GM19467 (cell line): ENCODE measurements at regions not wholly inside any gene's neighbourhood (a gene's known extent, or its start where the extent isn't known, plus 50 kb on each side); places are given as distances from the start of the nearest gene placed in this dataset.

Source experiments
- ATAC-seq: cut with Tn5 transposase; IDR thresholded peaks from one replicate; pipeline ENCODE4 v1.9.1; 2021; ENCODE audit warnings: mild to moderate bottlenecking, moderate library complexity; ENCODE audit not compliant: unreplicated experiment

- no peak for ATAC-seq
These were observed 282.7 kb upstream of the FZD8 start for GRCh38 chr10:35924759-35925158.

GRCh38 chr10:35922876-35923600, 280.9 kb upstream of the FZD8 start:
- ATAC-seq, result no peak

- no peak for ATAC-seq
These were observed 279.8 kb upstream of the FZD8 start for GRCh38 chr10:35921866-35922350.

- ATAC-seq, result no peak
These were observed 274.7 kb upstream of the FZD8 start for GRCh38 chr10:35916791-35917190.

- ATAC-seq, result no peak
These were observed 271.5 kb upstream of the FZD8 start for GRCh38 chr10:35913628-35914027.

GRCh38 chr10:35912615-35913569, 270.8 kb upstream of the FZD8 start:
- ATAC-seq, result no peak

GRCh38 chr10:35911954-35912353, 269.9 kb upstream of the FZD8 start:
- no peak for ATAC-seq

- no peak for ATAC-seq
These were observed 269.1 kb upstream of the FZD8 start for GRCh38 chr10:35911233-35911632.

GRCh38 chr10:35910234-35910633, 268.1 kb upstream of the FZD8 start:
- ATAC-seq, result no peak

GRCh38 chr10:35909121-35909720, 267.1 kb upstream of the FZD8 start:
- ATAC-seq, result no peak

GRCh38 chr10:35908451-35908850, 266.4 kb upstream of the FZD8 start:
- ATAC-seq, result no peak

- ATAC-seq, result no peak
These were observed 265.5 kb upstream of the FZD8 start for GRCh38 chr10:35907548-35907947.

- ATAC-seq, result no peak
These were observed 264.1 kb upstream of the FZD8 start for GRCh38 chr10:35906155-35906554.

- ATAC-seq, result no peak
These were observed 260.9 kb upstream of the FZD8 start for GRCh38 chr10:35903021-35903420.

- ATAC-seq, result no peak
These were observed 256.8 kb upstream of the FZD8 start for GRCh38 chr10:35898716-35899440.

- ATAC-seq, result no peak
These were observed 253.9 kb upstream of the FZD8 start for GRCh38 chr10:35896001-35896400.

- ATAC-seq, result no peak
These were observed 253.2 kb upstream of the FZD8 start for GRCh38 chr10:35895331-35895730.

GRCh38 chr10:35892526-35892925, 250.4 kb upstream of the FZD8 start:
- ATAC-seq, result no peak

- no peak for ATAC-seq
These were observed 248.8 kb upstream of the FZD8 start for GRCh38 chr10:35890676-35891495.
